HG03095 (cell line): ENCODE measurements at regions not wholly inside any gene's neighbourhood (a gene's known extent, or its start where the extent isn't known, plus 50 kb on each side); places are given as distances from the start of the nearest gene placed in this dataset.

Source experiments
- ATAC-seq: cut with Tn5 transposase; IDR thresholded peaks from one replicate; pipeline ENCODE4 v1.9.1; 2021; ENCODE audit warnings: moderate library complexity; ENCODE audit not compliant: unreplicated experiment

- no peak for ATAC-seq
These were observed 556.3 kb upstream of the TBL1XR1 start for GRCh38 chr3:177753451-177754155.

GRCh38 chr3:177754508-177754921, 557.2 kb upstream of the TBL1XR1 start:
- no peak for ATAC-seq

GRCh38 chr3:177758126-177758525, 560.8 kb upstream of the TBL1XR1 start:
- no peak for ATAC-seq

GRCh38 chr3:177760803-177761202, 563.5 kb upstream of the TBL1XR1 start:
- ATAC-seq: no peak

GRCh38 chr3:177764377-177764912, 567.2 kb upstream of the TBL1XR1 start:
- ATAC-seq: no peak

GRCh38 chr3:177764933-177765332, 567.7 kb upstream of the TBL1XR1 start:
- no peak for ATAC-seq

- ATAC-seq: no peak
These were observed 573.3 kb upstream of the TBL1XR1 start for GRCh38 chr3:177770383-177771230.

GRCh38 chr3:177771780-177772179, 574.5 kb upstream of the TBL1XR1 start:
- no peak for ATAC-seq

- no peak for ATAC-seq
These were observed 575.8 kb upstream of the TBL1XR1 start for GRCh38 chr3:177772908-177773557.

GRCh38 chr3:177773717-177774116, 576.4 kb upstream of the TBL1XR1 start:
- no peak for ATAC-seq

- ATAC-seq: no peak
These were observed 579.4 kb upstream of the TBL1XR1 start for GRCh38 chr3:177776661-177777101.

- ATAC-seq: peak; percentile 87
These were observed 580.4 kb upstream of the TBL1XR1 start for GRCh38 chr3:177777699-177778098.

GRCh38 chr3:177778633-177779032, 581.4 kb upstream of the TBL1XR1 start:
- no peak for ATAC-seq

GRCh38 chr3:177781686-177782161, 584.4 kb upstream of the TBL1XR1 start:
- no peak for ATAC-seq

- ATAC-seq: no peak
These were observed 586.1 kb upstream of the TBL1XR1 start for GRCh38 chr3:177783338-177783737.

- ATAC-seq: no peak
These were observed 586.5 kb upstream of the TBL1XR1 start for GRCh38 chr3:177783767-177784166.

- peak; percentile 75 for ATAC-seq
These were observed 590.2 kb upstream of the TBL1XR1 start for GRCh38 chr3:177787279-177788041.

- ATAC-seq: no peak
These were observed 592.2 kb upstream of the TBL1XR1 start for GRCh38 chr3:177789500-177789899.

GRCh38 chr3:177792311-177793030, 595.2 kb upstream of the TBL1XR1 start:
- no peak for ATAC-seq

GRCh38 chr3:177793451-177793850, 596.2 kb upstream of the TBL1XR1 start:
- ATAC-seq: no peak
